Activated T-helper 9 cell treated with anti-CD3 and anti-CD28 coated beads, Interleukin-2, amount 50 U/mL, for 16 hours (primary cell): ENCODE measurements at regions not wholly inside any gene's neighbourhood (a gene's known extent, or its start where the extent isn't known, plus 50 kb on each side); places are given as distances from the start of the nearest gene placed in this dataset.

Source experiments
- DNase-seq: peaks from one replicate; pipeline ENCODE4 v3.0.0-alpha.2; 2020; ENCODE audit warnings: low read depth

GRCh38 chr13:48891586-48891985 is 84.1 kb upstream of the FNDC3A start:
- DNase-seq: no peak

GRCh38 chr13:48892053-48892687 is 83.5 kb upstream of the FNDC3A start:
- DNase-seq: no peak

DNA sequence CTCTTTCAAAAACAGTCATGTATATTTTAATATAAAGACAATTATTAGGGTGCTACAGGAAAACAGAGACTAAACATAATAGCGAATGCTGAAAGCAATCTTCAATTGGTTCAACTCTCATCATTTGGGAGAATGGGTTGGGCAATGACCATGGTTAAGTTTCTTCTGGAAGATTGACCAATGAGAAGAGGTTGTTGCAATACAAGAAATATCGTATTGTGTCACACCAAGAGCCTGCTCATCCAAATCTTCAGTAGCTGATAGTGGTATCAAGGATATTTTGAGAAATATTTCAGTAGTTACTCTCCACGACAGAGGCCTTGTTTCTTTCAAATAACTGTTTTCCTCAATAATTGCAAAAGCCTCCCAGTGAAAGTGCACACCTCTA is 83.0 kb upstream of the FNDC3A start:
- no peak for DNase-seq

DNA sequence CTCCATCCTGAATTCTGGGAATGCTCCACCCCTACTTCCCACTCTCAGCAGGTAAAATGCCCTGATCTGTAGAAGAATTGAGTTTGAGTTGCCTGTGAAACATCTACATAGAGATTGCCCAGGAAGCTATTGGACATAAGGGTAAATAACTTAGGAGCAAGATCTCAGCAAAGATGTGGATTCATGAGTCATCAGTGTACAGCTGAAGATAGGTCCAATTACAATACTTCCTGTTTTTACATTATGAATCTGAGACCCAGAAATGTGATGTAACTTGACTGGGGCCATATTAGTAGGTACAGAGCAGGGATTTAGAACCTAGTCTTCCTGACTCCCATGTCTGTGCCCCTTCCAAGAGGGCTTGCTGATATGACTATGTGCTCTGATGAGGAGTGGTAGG is 79.4 kb upstream of the FNDC3A start:
- DNase-seq: no peak

DNA sequence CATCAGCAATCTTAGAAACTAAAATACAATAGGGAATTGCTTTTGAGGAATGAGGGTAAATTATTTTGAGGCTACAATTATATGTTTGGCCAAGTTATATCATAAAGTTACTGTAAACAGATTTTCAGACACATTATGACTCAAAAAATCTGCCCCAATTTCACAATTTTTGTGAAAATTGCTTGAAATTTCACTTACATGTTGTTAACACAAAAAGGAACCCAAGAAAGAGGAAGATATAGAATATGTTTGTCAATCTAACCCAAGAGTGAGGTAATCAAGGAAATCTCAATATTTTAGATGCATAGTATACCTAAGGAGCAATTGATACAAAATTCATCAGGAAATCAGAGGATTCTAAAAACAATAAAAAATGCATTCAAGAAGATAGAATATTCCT is 73.9 kb upstream of the FNDC3A start:
- no peak for DNase-seq

- no peak for DNase-seq
Measured at GRCh38 chr13:48902368-48902767, 73.3 kb upstream of the FNDC3A start.

DNA sequence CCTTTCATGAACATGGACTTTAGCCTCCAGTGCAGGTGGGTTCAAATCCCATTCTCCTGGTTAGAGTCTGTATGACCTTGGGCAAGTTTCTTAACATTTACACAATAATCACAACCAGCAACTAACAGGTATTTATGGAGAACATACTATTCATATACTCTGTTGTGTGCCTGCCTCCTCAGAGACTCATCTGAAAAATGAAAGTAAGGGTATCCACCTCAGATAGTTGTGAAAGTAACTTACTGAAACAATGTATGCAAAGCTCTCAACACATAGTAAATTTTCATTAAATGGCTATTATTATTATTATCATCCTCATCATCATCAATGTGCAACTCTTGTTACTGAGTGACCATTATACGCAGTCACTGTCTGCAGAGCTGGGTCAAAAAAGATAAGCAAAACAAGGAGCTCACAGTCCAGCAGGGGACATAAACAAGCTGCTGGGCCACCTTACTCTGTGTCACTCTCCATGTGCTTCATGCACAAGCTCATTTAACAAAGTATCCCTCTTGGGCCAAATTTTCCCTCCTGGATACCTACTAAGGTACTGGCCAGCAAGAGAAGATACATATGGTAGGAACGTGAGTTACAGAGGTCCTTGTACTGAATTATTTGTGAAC is 70.9 kb upstream of the FNDC3A start:
- no peak for DNase-seq

GRCh38 chr13:48906200-48906599 is 69.5 kb upstream of the FNDC3A start:
- no peak for DNase-seq

GRCh38 chr13:48908381-48909055 is 67.2 kb upstream of the FNDC3A start:
- no peak for DNase-seq

DNA sequence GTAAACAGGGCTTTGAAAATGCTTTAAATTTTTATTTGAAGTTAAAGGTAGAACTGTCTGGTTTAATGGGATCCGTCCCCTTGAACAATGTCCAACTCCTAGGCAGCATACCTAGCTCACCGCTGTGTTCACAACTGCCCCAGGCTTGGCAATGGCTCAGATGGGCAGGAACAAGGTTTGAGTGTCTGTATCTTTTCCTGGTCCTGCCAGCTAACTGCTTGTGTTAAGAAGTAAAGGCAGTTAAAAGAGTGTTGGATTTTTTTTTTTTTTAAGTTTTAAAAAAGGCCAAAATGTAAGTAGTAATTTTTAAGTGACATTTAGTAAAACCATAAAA is 66.7 kb upstream of the FNDC3A start:
- DNase-seq: no peak

GRCh38 chr13:48910686-48911085 is 65.0 kb upstream of the FNDC3A start:
- DNase-seq: no peak

- DNase-seq: no peak
Measured at GRCh38 chr13:48919751-48920150, 56.0 kb upstream of the FNDC3A start.

DNA sequence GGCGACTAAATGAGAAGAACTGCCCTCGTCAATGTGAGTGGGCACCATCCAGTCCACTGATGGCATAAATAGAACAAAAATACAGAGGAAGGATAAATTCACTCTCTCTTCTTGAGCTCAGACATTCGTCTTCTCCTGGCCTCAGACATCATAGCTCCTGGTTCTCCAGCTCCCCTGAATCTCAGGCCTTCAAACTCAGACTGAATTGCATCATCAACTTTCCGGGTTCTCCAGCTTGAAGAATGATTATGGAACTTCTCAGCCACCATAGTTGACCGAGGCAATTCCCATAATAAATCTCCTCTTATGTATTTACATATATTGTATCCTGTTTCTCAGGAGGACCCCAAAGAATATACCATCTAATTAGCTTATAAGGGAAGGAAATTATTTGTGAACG is 55.0 kb upstream of the FNDC3A start:
- DNase-seq: no peak

GRCh38 chr13:48923376-48923775 is 52.3 kb upstream of the FNDC3A start:
- no peak for DNase-seq

DNA sequence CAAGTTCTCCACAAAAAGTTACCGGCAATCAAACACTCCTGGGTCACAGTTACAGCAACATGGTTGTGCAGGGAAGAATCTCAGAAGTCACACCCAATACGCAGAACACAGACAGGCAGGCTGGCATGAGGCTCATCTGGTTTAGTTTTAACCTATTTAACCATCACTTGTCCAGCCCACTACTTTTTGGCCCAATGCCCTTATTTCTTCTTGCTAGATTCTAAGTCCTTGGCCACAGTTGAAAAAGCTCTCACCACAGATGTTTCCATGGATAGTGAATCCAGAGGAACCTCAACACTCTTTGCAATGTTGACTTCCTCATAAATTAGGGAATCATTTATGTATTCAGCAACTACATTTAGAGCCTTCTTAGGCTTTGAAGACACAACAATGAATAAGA is 50.7 kb upstream of the FNDC3A start:
- DNase-seq: no peak
